IMR-90 (cell line): ENCODE measurements at regions not wholly inside any gene's neighbourhood (a gene's known extent, or its start where the extent isn't known, plus 50 kb on each side); places are given as distances from the start of the nearest gene placed in this dataset.

Experiments used
- BHLHE40 ChIP-seq: fragments of 150-350 bp; IDR thresholded peaks from 2 replicates; pipeline ENCODE4 v1.6.1; 2016; ENCODE audit warnings: mild to moderate bottlenecking, low read depth, low read length
- RAD21 ChIP-seq: IDR thresholded peaks from 2 replicates; pipeline ENCODE4 v1.6.1; 2012; ENCODE audit warnings: low read length, improper control_type of control experiment

DNA sequence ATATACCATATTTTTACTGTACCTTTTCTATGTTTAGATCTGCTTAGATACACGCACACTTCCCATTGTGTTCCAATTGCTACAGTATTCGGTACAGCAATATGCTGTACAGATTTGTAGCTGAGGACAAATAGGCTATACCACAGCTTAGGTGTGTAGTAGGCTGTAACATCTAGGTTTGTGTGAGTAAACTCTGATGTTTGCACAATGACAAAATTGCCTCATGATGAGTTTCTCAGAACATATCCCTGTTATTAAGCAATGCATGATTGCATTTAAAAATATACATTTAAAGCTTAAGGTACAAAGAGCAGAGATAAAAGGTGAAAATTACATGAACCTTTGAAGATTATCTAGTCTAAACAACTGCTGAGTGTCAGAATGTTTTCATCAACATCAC, 181.7 kb downstream of the ADGRA3 start:
- TF ChIP-seq RAD21 (no peak), BHLHE40 (no peak)
